Endothelial cell (in vitro differentiated cells): ENCODE measurements at regions not wholly inside any gene's neighbourhood (a gene's known extent, or its start where the extent isn't known, plus 50 kb on each side); places are given as distances from the start of the nearest gene placed in this dataset.
"Not testable (repeated sequence)": the region's sequence is repeated elsewhere in the genome, so short reads cannot be mapped to it uniquely, and the experiment has no call there.

Experiments used
- DNase-seq: peaks from one replicate; pipeline ENCODE4 v3.0.0; 2021; ENCODE audit warnings: low spot score
- H3K27ac Mint-ChIP-seq: one replicate; pipeline ENCODE4 v1.8.0; 2021; ENCODE audit warnings: mixed read lengths, inconsistent platforms; ENCODE audit not compliant: unreplicated experiment
- H3K27me3 Mint-ChIP-seq: one replicate; pipeline ENCODE4 v1.8.0; 2021; ENCODE audit warnings: mild to moderate bottlenecking, moderate library complexity, mixed read lengths, inconsistent platforms; ENCODE audit not compliant: unreplicated experiment
- H3K36me3 Mint-ChIP-seq: one replicate; pipeline ENCODE4 v1.8.0; 2021; ENCODE audit warnings: mild to moderate bottlenecking, low read depth, mixed read lengths, inconsistent platforms; ENCODE audit not compliant: unreplicated experiment
- H3K4me1 Mint-ChIP-seq: one replicate; pipeline ENCODE4 v1.8.0; 2021; ENCODE audit warnings: mild to moderate bottlenecking, mixed read lengths, inconsistent platforms; ENCODE audit not compliant: unreplicated experiment
- H3K4me3 Mint-ChIP-seq: one replicate; pipeline ENCODE4 v1.8.0; 2021; ENCODE audit warnings: mild to moderate bottlenecking, mixed read lengths, inconsistent platforms; ENCODE audit not compliant: unreplicated experiment
- H3K9me3 Mint-ChIP-seq: one replicate; pipeline ENCODE4 v1.8.0; 2021; ENCODE audit warnings: mixed read lengths, inconsistent platforms; ENCODE audit not compliant: unreplicated experiment
- TF ChIP-seq, protein P1 (sequence below): fragments of 200-600 bp; sonication (generic); IDR thresholded peaks from one replicate; pipeline ENCODE4 v1.5.0; 2021; ENCODE audit warnings: antibody characterized with exemption; ENCODE audit not compliant: unreplicated experiment

GRCh38 chr5:120823328-120823727, 359.2 kb downstream of the PRR16 start:
- Mint-ChIP-seq H3K4me1 (no peaks in the 10 kb centered on the region), H3K27me3 (no peaks in the 10 kb centered on the region), H3K27ac (no peak overlapping the region), H3K9me3 (no peaks in the 10 kb centered on the region), H3K4me3 (no peak overlapping the region), H3K36me3 (no peaks in the 10 kb centered on the region)
- TF ChIP-seq, protein P1, sequence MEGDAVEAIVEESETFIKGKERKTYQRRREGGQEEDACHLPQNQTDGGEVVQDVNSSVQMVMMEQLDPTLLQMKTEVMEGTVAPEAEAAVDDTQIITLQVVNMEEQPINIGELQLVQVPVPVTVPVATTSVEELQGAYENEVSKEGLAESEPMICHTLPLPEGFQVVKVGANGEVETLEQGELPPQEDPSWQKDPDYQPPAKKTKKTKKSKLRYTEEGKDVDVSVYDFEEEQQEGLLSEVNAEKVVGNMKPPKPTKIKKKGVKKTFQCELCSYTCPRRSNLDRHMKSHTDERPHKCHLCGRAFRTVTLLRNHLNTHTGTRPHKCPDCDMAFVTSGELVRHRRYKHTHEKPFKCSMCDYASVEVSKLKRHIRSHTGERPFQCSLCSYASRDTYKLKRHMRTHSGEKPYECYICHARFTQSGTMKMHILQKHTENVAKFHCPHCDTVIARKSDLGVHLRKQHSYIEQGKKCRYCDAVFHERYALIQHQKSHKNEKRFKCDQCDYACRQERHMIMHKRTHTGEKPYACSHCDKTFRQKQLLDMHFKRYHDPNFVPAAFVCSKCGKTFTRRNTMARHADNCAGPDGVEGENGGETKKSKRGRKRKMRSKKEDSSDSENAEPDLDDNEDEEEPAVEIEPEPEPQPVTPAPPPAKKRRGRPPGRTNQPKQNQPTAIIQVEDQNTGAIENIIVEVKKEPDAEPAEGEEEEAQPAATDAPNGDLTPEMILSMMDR, result no peak
- DNase-seq, result no peak

GRCh38 chr5:120831646-120832045, 367.5 kb downstream of the PRR16 start:
- H3K9me3 Mint-ChIP-seq, DNase-seq: not testable (repeated sequence)

DNA sequence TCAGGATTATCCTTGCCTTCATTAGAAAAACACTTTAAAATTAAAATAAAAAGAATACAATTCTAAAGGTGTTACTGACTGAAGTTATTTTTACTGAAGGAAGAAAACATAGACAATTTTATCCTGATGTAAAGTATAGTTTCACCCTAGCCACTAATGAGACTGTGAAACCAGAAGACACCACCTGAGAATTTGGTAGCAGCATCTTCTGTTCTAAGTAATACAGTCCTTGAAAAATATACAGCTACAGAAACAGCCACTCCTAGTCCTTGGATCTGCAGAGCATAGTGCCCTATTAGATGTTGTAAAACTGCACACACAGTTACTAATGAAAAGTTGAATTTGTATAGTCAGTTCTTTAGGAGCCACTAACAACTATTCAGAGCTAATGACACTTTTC, 377.7 kb downstream of the PRR16 start:
- Mint-ChIP-seq H3K27me3 (peaks cover 2% of the 10 kb centered on the region), H3K27ac (no peak overlapping the region), H3K4me1 (no peaks in the 10 kb centered on the region)

More at GRCh38 chr5:120831646-120832045, 367.5 kb downstream of the PRR16 start:
- H3K4me3 Mint-ChIP-seq, H3K36me3 Mint-ChIP-seq, H3K4me1 Mint-ChIP-seq, H3K27ac Mint-ChIP-seq, H3K27me3 Mint-ChIP-seq: not testable (repeated sequence)

GRCh38 chr5:120843390-120843980, 379.4 kb downstream of the PRR16 start:
- H3K4me1 Mint-ChIP-seq, result no peaks in the 10 kb centered on the region
- no peak for DNase-seq
- no peaks in the 10 kb centered on the region for H3K9me3 Mint-ChIP-seq
- no peak overlapping the region for H3K4me3 Mint-ChIP-seq
- H3K27me3 Mint-ChIP-seq, result peaks cover 2% of the 10 kb centered on the region
- no peaks in the 10 kb centered on the region for H3K36me3 Mint-ChIP-seq
- H3K27ac Mint-ChIP-seq, result no peak overlapping the region
- TF ChIP-seq, protein P1, result no peak

More for the DNA sequence above, 377.7 kb downstream of the PRR16 start:
- Mint-ChIP-seq H3K9me3 (no peaks in the 10 kb centered on the region), H3K36me3 (no peaks in the 10 kb centered on the region), H3K4me3 (no peak overlapping the region)
- TF ChIP-seq, protein P1, result no peak
- no peak for DNase-seq

DNA sequence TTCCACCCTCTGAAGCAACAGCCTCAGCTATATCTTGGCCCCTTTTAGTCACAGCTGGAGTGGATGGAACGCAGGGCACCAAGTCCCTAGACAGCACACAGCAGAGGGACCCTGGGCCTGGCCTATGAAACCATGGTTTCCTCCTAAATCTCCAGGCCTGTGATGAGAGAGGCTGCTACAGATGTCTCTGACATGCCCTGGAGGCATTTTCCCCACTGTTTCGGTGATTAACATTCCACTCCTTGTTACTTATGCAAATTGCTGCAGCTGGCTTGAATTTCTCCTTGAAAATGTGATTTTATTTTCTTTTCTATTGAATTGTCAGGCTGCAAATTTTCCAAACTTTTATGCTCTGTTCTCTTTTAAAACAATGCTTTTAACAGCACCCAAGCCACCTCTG, 384.8 kb downstream of the PRR16 start:
- H3K9me3 Mint-ChIP-seq, result no peaks in the 10 kb centered on the region
- no peaks in the 10 kb centered on the region for H3K4me1 Mint-ChIP-seq
- TF ChIP-seq, protein P1, result no peak
- no peak for DNase-seq
- no peak overlapping the region for H3K27ac Mint-ChIP-seq
- H3K4me3 Mint-ChIP-seq, result no peak overlapping the region
- H3K27me3 Mint-ChIP-seq, result peaks cover 2% of the 10 kb centered on the region
- H3K36me3 Mint-ChIP-seq, result no peaks in the 10 kb centered on the region
